ENCODE measurements at regions not wholly inside any gene's neighbourhood (a gene's known extent, or its start where the extent isn't known, plus 50 kb on each side); places are given as distances from the start of the nearest gene placed in this dataset.

DNA sequence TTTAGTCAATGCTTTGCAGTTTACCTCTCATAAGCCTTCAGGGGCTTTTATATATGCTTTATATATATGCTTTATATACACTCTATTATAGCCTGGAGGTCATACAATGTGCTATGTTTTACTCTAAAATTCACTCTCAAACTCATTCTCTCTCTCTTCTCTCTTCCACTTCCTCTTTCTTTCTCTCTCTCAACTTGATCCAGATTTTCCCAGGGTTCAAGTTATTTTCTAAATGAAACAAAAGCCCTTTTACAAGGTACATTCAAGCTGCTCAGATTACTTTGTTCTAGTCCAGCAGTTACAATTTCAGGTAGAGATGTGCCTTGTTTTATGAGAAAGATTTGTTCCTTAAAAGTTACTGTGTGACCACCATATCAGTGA lies 79.6 kb upstream of the ACP3 start:
- DNase-seq (ENCODE audit: low read depth) = no peak

- DNase-seq (ENCODE audit: low read depth) = no peak
These were observed 77.6 kb upstream of the ACP3 start for GRCh38 chr3:132239587-132239986.

GRCh38 chr3:132241776-132242514 lies 75.3 kb upstream of the ACP3 start:
- DNase-seq (ENCODE audit: low read depth) = no peak

GRCh38 chr3:132242790-132243189 lies 74.4 kb upstream of the ACP3 start:
- no peak for DNase-seq (ENCODE audit: low read depth)

- DNase-seq (ENCODE audit: low read depth) = no peak
These were observed 71.6 kb upstream of the ACP3 start for GRCh38 chr3:132245552-132246142.

DNA sequence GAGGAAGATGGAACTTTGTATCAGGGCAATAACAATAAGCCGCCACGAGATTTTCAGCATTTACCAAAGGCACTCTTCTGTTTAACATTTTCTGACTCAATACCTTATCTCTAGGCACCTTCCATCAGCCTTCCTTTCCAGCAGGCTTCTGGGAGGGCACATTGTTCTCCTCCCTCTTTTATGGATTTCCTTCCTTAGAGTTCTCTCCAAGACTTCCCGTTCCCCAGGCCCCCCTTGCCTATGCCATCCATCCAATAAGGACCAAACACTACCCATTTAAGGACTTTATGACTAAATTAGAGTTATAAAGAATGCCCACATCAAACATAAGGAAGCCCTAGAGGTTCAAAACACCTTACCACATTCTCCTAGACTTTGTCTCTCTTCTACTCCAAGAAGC lies 71.0 kb upstream of the ACP3 start:
- no peak for DNase-seq (ENCODE audit: low read depth)

- DNase-seq (ENCODE audit: low read depth) = no peak
These were observed 70.0 kb upstream of the ACP3 start for GRCh38 chr3:132247211-132247610.

DNA sequence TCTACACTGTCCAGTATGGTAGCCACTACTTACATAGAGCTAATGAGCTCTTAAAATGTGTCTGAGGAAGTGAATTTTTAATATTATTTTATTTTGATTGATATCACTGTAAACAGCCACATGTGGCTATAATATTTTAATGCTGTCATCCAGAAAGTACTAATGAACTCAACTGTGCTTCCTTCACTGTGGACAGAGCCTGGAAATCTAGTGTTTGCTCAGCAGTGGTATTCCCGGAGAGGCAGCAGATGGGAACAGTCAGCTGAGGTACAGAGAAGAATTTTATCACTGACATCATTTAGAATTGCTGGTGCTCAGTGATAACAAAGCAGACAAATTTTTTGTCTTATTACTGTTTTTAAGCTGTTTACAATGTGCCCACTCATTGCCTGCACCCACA lies 68.7 kb upstream of the ACP3 start:
- DNase-seq (ENCODE audit: low read depth) = no peak

DNA sequence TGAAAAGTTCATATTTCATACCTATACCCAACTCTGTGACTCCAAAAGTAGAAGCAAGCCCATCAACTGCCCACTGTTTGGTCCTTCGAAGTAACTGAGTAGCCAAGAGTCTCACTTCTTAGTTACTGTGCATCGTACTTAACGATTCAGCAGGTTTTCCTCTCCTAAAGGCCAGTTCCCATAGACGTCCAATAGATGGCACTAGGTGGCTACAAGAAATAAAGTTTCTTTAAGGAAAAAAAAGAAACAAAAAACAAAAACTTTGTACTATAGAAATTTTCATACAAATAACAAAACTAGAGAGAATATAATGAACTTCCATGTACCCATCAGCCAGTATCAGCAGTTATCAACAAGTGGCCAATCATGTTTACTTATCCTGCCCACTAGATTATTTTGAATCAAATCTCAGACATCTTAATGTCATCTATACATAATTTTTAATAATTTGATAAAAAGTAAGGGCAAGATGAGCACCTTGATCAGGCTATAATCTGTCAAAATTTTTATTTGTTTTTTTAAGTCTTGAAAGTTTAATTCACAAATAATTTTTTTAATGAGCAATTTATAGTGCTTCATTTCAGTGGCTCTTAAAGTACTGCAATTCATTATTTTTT lies 63.8 kb upstream of the ACP3 start:
- peak; percentile 69 for DNase-seq (ENCODE audit: low read depth)

DNA sequence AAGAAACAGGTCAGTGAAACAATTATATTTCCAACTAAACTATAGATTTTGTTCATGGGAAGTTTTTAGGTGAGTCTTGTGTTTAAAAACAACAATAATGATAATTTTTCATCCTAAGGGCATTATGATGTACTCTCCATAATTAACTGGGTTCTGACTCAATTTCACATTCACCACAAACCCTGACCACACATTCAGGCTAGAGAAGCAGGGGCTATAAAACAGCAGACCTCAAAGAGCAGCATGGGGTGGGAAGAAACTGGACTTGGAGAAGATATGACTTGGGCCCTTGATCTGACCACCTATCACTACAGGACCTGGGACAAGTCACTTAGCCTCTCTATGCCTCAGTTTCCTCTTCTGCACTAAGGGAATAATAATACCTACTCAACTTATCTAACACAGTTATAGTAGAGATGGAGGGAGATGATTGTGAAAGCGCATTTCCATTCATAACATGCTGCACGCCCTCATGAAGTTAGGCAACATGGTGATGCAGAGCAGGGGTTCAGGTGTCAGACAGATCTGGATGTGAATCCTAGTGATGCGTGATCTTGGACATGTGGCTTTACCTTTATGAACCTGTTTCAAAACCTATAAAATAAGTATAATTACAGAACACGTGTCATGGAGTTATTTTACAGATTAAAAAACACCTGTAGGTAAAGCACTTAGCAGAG lies 63.0 kb upstream of the ACP3 start:
- no peak for DNase-seq (ENCODE audit: low read depth)

- peak; percentile 59 for DNase-seq (ENCODE audit: low read depth)
These were observed 62.0 kb upstream of the ACP3 start for GRCh38 chr3:132255041-132255745.

- DNase-seq (ENCODE audit: low read depth) = peak; percentile 41
These were observed 60.2 kb upstream of the ACP3 start for GRCh38 chr3:132256989-132257388.

DNA sequence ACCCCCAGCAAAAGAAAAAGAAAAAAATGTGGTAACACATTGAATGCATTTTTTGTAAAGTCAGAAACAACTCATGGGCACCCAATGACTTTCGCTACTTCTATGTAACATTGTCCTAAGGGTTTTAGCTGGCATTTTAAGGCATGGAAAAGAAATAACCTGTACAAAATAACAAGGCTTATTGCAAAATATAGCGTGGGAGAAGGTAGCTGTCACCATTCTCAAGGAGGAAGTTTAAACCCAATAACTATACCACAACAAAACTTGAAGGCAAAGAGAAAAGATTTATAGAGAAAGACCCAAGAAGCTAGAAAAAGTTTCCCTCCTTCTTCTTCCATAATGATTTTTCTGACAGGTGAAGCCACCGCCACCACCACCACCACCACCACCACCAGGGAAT lies 55.7 kb upstream of the ACP3 start:
- no peak for DNase-seq (ENCODE audit: low read depth)

DNA sequence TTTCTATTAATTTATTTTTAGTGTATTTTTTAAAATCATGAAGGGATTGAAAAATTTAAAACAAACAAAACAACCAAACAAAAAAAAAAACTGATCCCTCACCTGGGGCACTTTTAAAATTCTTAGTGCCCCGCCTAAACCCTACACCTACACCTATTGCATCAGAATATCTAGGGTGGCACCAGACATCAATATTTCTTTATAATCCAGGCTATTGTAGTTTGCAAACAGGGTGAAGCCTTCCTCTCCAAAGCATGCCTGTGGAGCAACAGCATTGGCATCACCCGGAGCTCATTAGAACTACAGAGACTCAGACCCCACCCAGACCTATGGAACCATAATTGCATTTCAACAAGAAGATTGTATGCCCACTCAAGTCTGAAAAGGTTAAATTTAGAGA lies 54.9 kb upstream of the ACP3 start:
- DNase-seq (ENCODE audit: low read depth) = no peak

GRCh38 chr3:132262956-132263355 lies 54.3 kb upstream of the ACP3 start:
- no peak for DNase-seq (ENCODE audit: low read depth)

- DNase-seq (ENCODE audit: low read depth) = no peak
These were observed 52.2 kb upstream of the ACP3 start for GRCh38 chr3:132265028-132265427.

DNA sequence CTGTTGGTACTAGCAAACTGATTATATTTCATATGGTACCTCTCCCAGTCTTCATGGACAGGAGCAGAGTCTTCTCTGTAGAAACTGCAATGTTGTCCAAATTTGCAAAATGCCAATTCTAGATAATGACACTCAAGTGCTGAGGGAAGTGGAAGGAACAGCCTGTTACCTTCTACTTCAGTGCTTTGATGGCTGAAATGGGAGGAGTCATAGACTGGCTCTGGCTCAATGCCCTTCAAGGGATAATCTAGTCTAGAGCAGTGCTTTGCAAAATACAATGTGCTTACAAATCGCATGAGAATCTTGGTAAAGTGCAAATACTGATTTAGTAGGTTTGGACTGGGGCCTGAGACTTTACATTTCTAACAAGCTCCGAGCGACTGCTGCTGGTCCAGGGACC lies 51.7 kb upstream of the ACP3 start:
- no peak for DNase-seq (ENCODE audit: low read depth)

DNA sequence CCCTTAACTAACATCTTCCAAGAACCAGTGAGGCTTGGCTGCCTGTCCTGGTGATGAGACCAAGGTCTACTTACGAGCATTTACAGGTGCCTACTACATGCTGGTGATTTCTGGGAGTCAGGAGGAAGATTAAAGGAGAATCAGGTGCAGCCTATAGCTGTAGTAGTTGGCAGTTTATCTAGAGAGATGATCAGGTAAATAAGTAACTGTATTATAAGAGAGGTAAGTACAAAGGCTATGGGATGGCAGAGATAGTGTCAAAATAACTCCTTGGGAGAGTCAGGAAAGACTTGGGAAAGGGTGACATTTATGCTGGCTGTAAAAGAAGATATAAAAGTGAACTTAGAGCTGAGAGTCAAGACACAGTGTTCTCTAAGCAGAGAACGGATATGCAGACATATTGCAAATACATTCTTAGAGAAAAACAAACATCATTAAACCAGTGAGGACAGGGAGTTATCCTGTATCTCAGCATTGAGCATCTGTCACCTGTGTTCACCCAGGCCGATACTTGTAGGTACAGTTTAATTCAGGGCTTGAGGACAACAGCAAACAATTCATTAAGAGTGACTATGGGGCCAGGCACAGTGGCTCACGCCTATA lies 49.7 kb upstream of the ACP3 start:
- DNase-seq (ENCODE audit: low read depth) = no peak

Measured in iris pigment epithelial cell (primary cell).